Kidney (tissue), 13 donors: ENCODE measurements at regions not wholly inside any gene's neighbourhood (a gene's known extent, or its start where the extent isn't known, plus 50 kb on each side); places are given as distances from the start of the nearest gene placed in this dataset.

ENCODE experiments used
- DNase-seq, 5 donors: peaks; one replicate each; pipeline ENCODE4 v3.0.0-alpha.2; 2013 to 2020
- FAIRE-seq: peaks from 2 replicates; lab custom pipeline; 2012; peaks lifted over from hg19 to GRCh38; lab: Jason Lieb, UNC
- H3K27ac ChIP-seq, 2 donors: one replicate each; pipeline ENCODE4 v1.7.0; 2013; ENCODE audit warnings: low read depth in 2 of 2, low read length in 2 of 2, inconsistent platforms in 1 of 2
- H3K27me3 ChIP-seq: one replicate; pipeline ENCODE4 v1.7.1; 2013; ENCODE audit warnings: low read length, inconsistent platforms; ENCODE audit not compliant: control insufficient read depth, insufficient read depth
- H3K36me3 ChIP-seq, 3 donors: one replicate each; pipeline versions ENCODE4 v1.7.0 to v1.7.1; 2013; ENCODE audit warnings: low read length in 3 of 3, control low read depth in 1 of 3, inconsistent platforms in 1 of 3; ENCODE audit not compliant: insufficient read depth in 3 of 3, control insufficient read depth in 2 of 3
- H3K4me1 ChIP-seq, 3 donors: one replicate each; pipeline versions ENCODE4 v1.7.0 to v1.7.1; 2013; ENCODE audit warnings: low read length in 3 of 3, inconsistent platforms in 1 of 3, low read depth in 1 of 3; ENCODE audit not compliant: control insufficient read depth in 2 of 3, insufficient read depth in 2 of 3
- H3K4me3 ChIP-seq, 3 donors: one replicate each; pipeline versions ENCODE4 v1.7.0 to v1.8.1; 2013; ENCODE audit warnings: low read length in 3 of 3, control low read depth in 1 of 3, inconsistent platforms in 1 of 3
- H3K9ac ChIP-seq, 3 donors: one replicate each; pipeline versions ENCODE4 v1.7.0 to v1.7.1; 2013; ENCODE audit warnings: low read length in 3 of 3, control low read depth in 1 of 3, inconsistent platforms in 1 of 3
- H3K9me3 ChIP-seq, 3 donors: one replicate each; pipeline versions ENCODE4 v1.7.0 to v1.7.1; 2013; ENCODE audit warnings: low read length in 3 of 3, control low read depth in 1 of 3, inconsistent platforms in 1 of 3; ENCODE audit not compliant: control insufficient read depth in 2 of 3, insufficient read depth in 1 of 3
- CTCF ChIP-seq: IDR thresholded peaks from 3 replicates; pipeline ENCODE4 v1.5.1; 2012; ENCODE audit warnings: mild to moderate bottlenecking, moderate library complexity, borderline replicate concordance; ENCODE audit not compliant: insufficient read depth; ENCODE audit errors: extremely low read depth
- intact Hi-C: fragments of 100-400 bp; cut with DNase I; formaldehyde crosslinking; loops from one replicate; pipeline ENCODE4 v1.11.1; 2022
- donor health status: control.
- donor health status: control.
- donor health status: control.
- donor health status: control.
- donor health status: control.
- donor health status: DM: yes; HTN: yes; CAD: no.
- donor health status: Normal renal cell carcinoma (clear cell type).

- intact Hi-C loops, result no loop called here
- no peaks in the 10 kb centered on the region for H3K36me3 ChIP-seq
- H3K27me3 ChIP-seq, result no peaks in the 10 kb centered on the region
- H3K9me3 ChIP-seq, result no peaks in the 10 kb centered on the region
- no peak overlapping the region for H3K9ac ChIP-seq
- no peak overlapping the region for H3K4me3 ChIP-seq
- DNase-seq (no peak), FAIRE-seq (no peak)
- no peak for TF ChIP-seq CTCF
- no peaks in the 10 kb centered on the region for H3K4me1 ChIP-seq
- H3K27ac ChIP-seq, result no peak overlapping the region
These were observed 70.4 kb downstream of the RCN1 start for GRCh38 chr11:32161293-32161692.

- TF ChIP-seq CTCF, result no peak
- DNase-seq (peak in 1 of 5 donors; percentile 23), FAIRE-seq (no peak)
These were observed 71.5 kb downstream of the RCN1 start for GRCh38 chr11:32162351-32162750.

GRCh38 chr11:32162906-32163305, 72.0 kb downstream of the RCN1 start:
- Histone ChIP-seq H3K4me1 (no peaks in the 10 kb centered on the region), H3K9ac (no peak overlapping the region), H3K9me3 (no peaks in the 10 kb centered on the region), H3K4me3 (no peak overlapping the region), H3K27ac (no peak overlapping the region), H3K36me3 (no peaks in the 10 kb centered on the region), H3K27me3 (no peaks in the 10 kb centered on the region)
- TF ChIP-seq CTCF, result no peak
- FAIRE-seq (no peak), DNase-seq (no peak)
- intact Hi-C loops, result no loop called here

More at GRCh38 chr11:32162351-32162750, 71.5 kb downstream of the RCN1 start:
- Histone ChIP-seq H3K4me1 (no peaks in the 10 kb centered on the region), H3K9me3 (no peaks in the 10 kb centered on the region), H3K4me3 (no peak overlapping the region), H3K27ac (no peak overlapping the region), H3K9ac (no peak overlapping the region), H3K27me3 (no peaks in the 10 kb centered on the region), H3K36me3 (no peaks in the 10 kb centered on the region)
- intact Hi-C loops, result no loop called here

- H3K36me3 ChIP-seq, result no peaks in the 10 kb centered on the region
- no peak for FAIRE-seq
These were observed 72.7 kb downstream of the RCN1 start for GRCh38 chr11:32163557-32163956.

More at GRCh38 chr11:32163557-32163956, 72.7 kb downstream of the RCN1 start:
- DNase-seq, result no peak
- TF ChIP-seq CTCF, result no peak
- Histone ChIP-seq H3K27me3 (no peaks in the 10 kb centered on the region), H3K4me3 (no peak overlapping the region), H3K27ac (no peak overlapping the region), H3K9me3 (no peaks in the 10 kb centered on the region), H3K4me1 (no peaks in the 10 kb centered on the region), H3K9ac (no peak overlapping the region)
- intact Hi-C loops, result no loop called here
